Stomach (tissue), 8 donors: ENCODE measurements at regions not wholly inside any gene's neighbourhood (a gene's known extent, or its start where the extent isn't known, plus 50 kb on each side); places are given as distances from the start of the nearest gene placed in this dataset.
A peak's percentile ranks its signal among the peaks of the same experiment; 100 is the strongest.
"Not testable (repeated sequence)": the region's sequence is repeated elsewhere in the genome, so short reads cannot be mapped to it uniquely, and the experiment has no call there.

Experiments
- DNase-seq, 2 donors: peaks; one replicate each; pipeline versions ENCODE4 v3.0.0 to v3.0.0-alpha.2; 2013 to 2019
- H3K27ac ChIP-seq, 5 donors: fragments of 200-600 bp in 4 of 5; sonication (generic) in 4 of 5; one replicate each; pipeline ENCODE4 v1.5.1; 2013 to 2019; ENCODE audit warnings: mild to moderate bottlenecking in 1 of 5, moderate library complexity in 1 of 5
- H3K27me3 ChIP-seq, 3 donors: fragments of 200-600 bp; sonication (generic); one replicate each; pipeline ENCODE4 v1.5.1; 2017 to 2019; ENCODE audit warnings: mixed run types in 1 of 3
- H3K36me3 ChIP-seq, 4 donors: fragments of 200-600 bp; sonication (generic); 1 replicate in 3 of 4; 2 replicates in 1 of 4; pipeline ENCODE4 v1.5.1; 2016 to 2019
- H3K4me1 ChIP-seq, 4 donors: fragments of 200-600 bp; sonication (generic); one replicate each; pipeline ENCODE4 v1.5.1; 2016 to 2019
- H3K4me3 ChIP-seq, 4 donors: fragments of 200-600 bp; sonication (generic) in 3 of 4; one replicate each; pipeline ENCODE4 v1.5.1; 2016 to 2019; ENCODE audit warnings: mild to moderate bottlenecking in 1 of 4
- H3K9me3 ChIP-seq, 4 donors: fragments of 200-600 bp; sonication (generic); one replicate each; pipeline ENCODE4 v1.5.1; 2016 to 2019
- EP300 ChIP-seq: sonication (generic); formaldehyde crosslinking; IDR thresholded peaks from one replicate; pipeline ENCODE4 v1.6.1; 2017; ENCODE audit warnings: antibody characterized with exemption
- POLR2A ChIP-seq, 4 donors: fragments of 450-650 bp; IDR thresholded peaks; one replicate each; pipeline ENCODE4 v1.6.1; 2016; ENCODE audit warnings: antibody characterized with exemption in 4 of 4, control low read depth in 2 of 4, mild to moderate bottlenecking in 1 of 4, moderate library complexity in 1 of 4
- POLR2AphosphoS5 ChIP-seq, 3 donors: sonication (generic); formaldehyde crosslinking; IDR thresholded peaks; one replicate each; pipeline ENCODE4 v1.6.1; 2016; ENCODE audit warnings: antibody characterized with exemption in 3 of 3
- WGBS, 5 donors: extraction: QIAGEN DNeasy Blood & Tissue Kit in 3 of 5; methylation state at CpG; one replicate each; pipeline versions ENCODE4 v1.1.5 to v1.1.7; 2013 to 2018; 5-methylcytosine and 5-hydroxymethylcytosine counted together
- intact Hi-C: fragments of 100-400 bp; cut with DNase I; formaldehyde crosslinking; loops from one replicate; pipeline ENCODE4 v1.15.1; 2023; ENCODE audit warnings: low total_unique reads
- TF ChIP-seq, protein P1 (sequence below), 7 experiments: fragments of 450-650 bp in 4 of 7; fragments of 200-600 bp in 3 of 7; sonication (generic) in 3 of 7; IDR thresholded peaks; one replicate each; pipeline ENCODE4 v1.5.1; 2016 to 2019; ENCODE audit warnings: antibody characterized with exemption in 7 of 7, control low read depth in 2 of 7, mild to moderate bottlenecking in 1 of 7
- donor health status: healthy with polysubstance abuse.
- donor health status: Bipolar disorder and iron deficiency.
- donor health status: healthy.

DNA sequence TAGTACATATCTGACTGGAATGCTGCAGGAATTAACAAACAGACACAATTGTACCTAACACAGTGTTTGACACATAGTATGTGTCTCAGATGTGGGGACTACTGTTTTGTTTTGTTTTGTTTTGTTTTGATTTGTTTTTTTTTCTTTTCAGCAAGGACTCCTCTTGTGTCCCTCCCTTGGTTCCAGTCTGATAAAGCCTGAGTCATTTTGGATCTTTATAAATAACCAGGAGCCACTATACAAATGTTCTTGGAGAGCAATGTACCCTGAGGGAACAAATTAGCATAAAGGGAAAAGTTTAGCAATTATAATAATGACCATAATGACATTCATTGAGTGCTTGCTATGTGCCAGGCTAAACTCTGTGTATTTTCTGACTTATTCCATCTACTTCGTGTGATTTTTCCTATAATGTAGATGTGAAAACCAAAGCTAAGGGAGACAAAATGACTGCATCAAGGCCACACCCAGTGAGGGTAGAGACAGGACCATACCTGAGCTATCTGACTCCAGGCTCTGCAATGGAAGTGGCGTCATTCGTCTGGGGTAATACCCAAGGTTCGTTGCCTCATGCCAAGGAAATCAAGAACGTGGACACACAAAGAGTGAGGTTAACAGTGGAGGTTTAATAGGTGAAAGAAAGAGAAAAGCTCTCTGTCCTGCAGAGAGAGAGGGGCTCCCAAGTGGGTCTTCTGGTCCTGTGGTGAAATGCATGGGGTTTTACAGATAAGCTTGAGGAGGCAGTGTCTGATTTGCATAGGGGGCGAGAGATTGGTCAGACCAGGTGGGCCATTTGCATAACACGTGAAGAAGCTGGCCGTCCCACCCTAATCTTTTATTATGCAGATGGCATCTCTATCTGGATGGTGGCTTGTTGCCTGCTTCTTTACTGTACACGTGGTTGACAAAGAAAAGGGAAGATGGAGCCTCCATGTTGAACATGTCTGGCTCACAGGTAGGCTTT lies 285.5 kb upstream of the SFSWAP start:
- no peaks in the 10 kb centered on the region for H3K4me1 ChIP-seq
- H3K36me3 ChIP-seq = no peaks in the 10 kb centered on the region
- intact Hi-C loops = no loop called here
- H3K27me3 ChIP-seq = peaks cover 0 to 35% (median 9%) of the 10 kb centered on the region in 3 donors
- H3K4me3 ChIP-seq = no peak overlapping the region
- TF ChIP-seq POLR2A (IDR thresholded peaks at IDR 0.05) (no peak), EP300 (no peak), POLR2AphosphoS5 (IDR thresholded peaks at IDR 0.05) (no peak)
- TF ChIP-seq, protein P1, sequence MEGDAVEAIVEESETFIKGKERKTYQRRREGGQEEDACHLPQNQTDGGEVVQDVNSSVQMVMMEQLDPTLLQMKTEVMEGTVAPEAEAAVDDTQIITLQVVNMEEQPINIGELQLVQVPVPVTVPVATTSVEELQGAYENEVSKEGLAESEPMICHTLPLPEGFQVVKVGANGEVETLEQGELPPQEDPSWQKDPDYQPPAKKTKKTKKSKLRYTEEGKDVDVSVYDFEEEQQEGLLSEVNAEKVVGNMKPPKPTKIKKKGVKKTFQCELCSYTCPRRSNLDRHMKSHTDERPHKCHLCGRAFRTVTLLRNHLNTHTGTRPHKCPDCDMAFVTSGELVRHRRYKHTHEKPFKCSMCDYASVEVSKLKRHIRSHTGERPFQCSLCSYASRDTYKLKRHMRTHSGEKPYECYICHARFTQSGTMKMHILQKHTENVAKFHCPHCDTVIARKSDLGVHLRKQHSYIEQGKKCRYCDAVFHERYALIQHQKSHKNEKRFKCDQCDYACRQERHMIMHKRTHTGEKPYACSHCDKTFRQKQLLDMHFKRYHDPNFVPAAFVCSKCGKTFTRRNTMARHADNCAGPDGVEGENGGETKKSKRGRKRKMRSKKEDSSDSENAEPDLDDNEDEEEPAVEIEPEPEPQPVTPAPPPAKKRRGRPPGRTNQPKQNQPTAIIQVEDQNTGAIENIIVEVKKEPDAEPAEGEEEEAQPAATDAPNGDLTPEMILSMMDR (IDR thresholded peaks at IDR 0.05) = no peak
- DNase-seq = no peak
- peaks cover 0 to 28% (median 24%) of the 10 kb centered on the region in 4 donors for H3K9me3 ChIP-seq
- 79 to 84% (median 81%) methylated on average over 9 of the region's 9 CpGs for WGBS, 5 donors
- H3K27ac ChIP-seq = no peak overlapping the region

DNA sequence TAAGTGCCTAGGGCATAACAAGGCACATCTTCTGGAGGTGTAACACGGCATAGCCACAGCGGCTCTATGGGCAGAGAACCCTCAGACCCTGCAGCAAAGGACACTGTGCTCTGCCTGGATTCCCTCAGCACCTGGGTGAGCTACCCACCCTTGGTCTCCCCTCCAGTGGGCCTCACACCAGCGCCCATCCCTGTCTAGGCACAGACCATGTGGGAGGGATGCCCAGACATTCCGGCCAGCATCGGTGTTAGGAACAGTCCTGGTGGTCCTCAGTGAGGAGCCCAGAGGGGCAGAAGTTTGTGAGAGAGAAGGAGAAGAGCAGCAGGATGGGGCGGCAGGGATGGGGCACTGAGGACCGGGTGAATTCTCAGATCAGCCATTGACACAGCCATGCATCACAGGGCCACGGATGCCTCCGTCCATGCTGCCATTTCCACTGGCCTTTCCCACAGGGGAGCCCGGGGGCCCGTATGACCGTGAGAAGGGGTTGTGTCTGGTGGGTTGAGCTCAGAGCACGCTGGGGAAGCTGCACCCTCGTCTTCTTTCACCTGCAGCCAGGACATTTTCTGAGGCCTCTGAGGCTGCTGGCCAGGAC lies 282.7 kb upstream of the SFSWAP start:
- H3K4me1 ChIP-seq = no peaks in the 10 kb centered on the region
- TF ChIP-seq, protein P1 (IDR thresholded peaks at IDR 0.05) = no peak
- no peak for TF ChIP-seq POLR2AphosphoS5 (IDR thresholded peaks at IDR 0.05)
- TF ChIP-seq POLR2A (IDR thresholded peaks at IDR 0.05) = no peak
- H3K9me3 ChIP-seq = peaks cover 0 to 36% (median 28%) of the 10 kb centered on the region in 4 donors
- no peak overlapping the region for H3K4me3 ChIP-seq
- DNase-seq = peak in 1 of 2 donors; percentile 4
- intact Hi-C loops = no loop called here
- 69 to 83% (median 74%) methylated on average over 12 to 14 of the region's 14 CpGs for WGBS, 5 donors
- peaks cover 0 to 32% (median 0%) of the 10 kb centered on the region in 3 donors for H3K27me3 ChIP-seq
- no peaks in the 10 kb centered on the region for H3K36me3 ChIP-seq
- H3K27ac ChIP-seq = no peak overlapping the region

DNA sequence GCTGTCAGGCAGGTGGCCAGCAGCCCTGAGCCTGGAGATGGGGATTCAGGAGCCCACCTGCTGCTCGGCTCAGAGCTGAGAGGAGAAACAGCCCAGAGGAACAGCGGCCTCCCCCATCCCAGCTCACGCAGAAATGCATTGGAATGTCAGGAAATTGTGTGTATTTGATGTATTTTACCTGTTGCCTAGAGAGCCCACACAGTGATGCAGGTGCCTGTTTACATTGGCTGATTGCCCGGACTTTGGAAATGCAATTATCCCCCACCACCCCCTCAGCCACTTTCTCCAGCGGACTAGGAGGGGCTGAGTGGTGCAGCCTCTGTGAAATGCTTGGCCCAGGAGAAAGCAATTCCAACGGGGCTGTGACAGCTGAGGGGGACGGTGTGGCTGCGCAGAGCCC lies 281.7 kb upstream of the SFSWAP start:
- H3K27me3 ChIP-seq = peaks cover 0 to 34% (median 0%) of the 10 kb centered on the region in 3 donors
- intact Hi-C loops, H3K4me1 ChIP-seq, H3K4me3 ChIP-seq, H3K36me3 ChIP-seq, H3K27ac ChIP-seq: not testable (repeated sequence)
- peaks cover 0 to 25% (median 18%) of the 10 kb centered on the region in 4 donors for H3K9me3 ChIP-seq
- 4 to 17% (median 16%) methylated on average over 3 to 4 of the region's 8 CpGs for WGBS, 5 donors
- DNase-seq = peak in 1 of 2 donors; percentile 1

DNA sequence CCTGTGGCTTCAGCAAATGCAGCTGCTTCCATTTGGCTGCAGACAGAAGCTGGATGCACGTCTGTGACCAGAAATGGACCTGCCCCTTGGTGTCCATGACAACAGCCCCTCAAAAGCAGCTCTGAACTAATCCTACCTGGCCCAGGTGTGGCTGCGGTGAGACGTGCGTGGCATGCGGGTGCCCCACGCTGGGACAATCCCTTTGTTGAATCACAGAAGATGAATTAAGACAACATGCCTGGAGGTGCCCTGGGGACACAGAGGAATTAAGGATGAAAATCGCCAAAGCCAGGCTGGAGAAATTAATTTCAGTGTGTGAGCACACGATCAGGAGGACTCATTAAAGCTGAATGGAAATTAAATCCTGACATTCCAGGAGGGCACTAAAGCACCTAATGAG lies 281.2 kb upstream of the SFSWAP start:
- 19 to 47% (median 30%) methylated on average over 5 to 7 of the region's 8 CpGs for WGBS, 5 donors

DNA sequence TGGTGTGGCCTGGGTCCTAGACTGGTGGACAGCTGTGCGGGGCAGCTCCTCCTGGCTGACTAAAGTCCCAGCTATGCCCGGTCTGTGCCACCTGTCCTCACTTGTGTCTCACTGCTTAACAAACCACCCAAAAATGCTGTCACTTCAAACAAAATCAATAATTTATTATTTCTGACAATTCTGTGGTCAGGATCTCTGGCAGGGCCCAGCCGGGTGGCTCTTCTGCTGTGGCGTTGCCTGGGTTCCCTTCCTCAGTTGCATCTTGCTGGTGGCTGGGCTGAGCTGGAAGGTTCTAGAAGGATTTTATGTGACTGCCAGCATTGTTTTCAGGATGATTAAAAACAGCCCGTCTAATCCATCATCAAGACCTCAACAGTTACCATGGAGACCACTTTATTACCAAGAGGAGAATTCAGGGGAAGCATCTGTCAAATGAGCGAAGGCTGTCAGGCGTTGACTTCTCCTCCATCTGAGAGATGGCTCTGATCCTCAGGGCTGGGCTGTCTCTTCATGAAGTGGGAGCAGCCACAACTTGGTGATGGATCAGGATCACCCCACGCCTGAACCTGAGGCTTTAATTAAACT lies 280.6 kb upstream of the SFSWAP start:
- TF ChIP-seq, protein P1 (IDR thresholded peaks at IDR 0.05) = no peak
- peak in 1 of 2 donors; percentile 4 for DNase-seq
- 79 to 90% (median 83%) methylated on average over 8 of the region's 8 CpGs for WGBS, 5 donors
- Histone ChIP-seq H3K27ac (no peak overlapping the region), H3K36me3 (no peaks in the 10 kb centered on the region), H3K9me3 (peaks cover 0 to 17% (median 12%) of the 10 kb centered on the region in 4 donors), H3K4me3 (no peak overlapping the region), H3K27me3 (peaks cover 0 to 45% (median 0%) of the 10 kb centered on the region in 3 donors), H3K4me1 (no peaks in the 10 kb centered on the region)
- intact Hi-C loops = no loop called here

More for the DNA sequence above, 281.2 kb upstream of the SFSWAP start:
- H3K27ac ChIP-seq, H3K36me3 ChIP-seq, H3K4me1 ChIP-seq, H3K4me3 ChIP-seq, intact Hi-C loops: not testable (repeated sequence)
- peak in 1 of 2 donors; percentile 3 for DNase-seq
- peaks cover 0 to 21% (median 16%) of the 10 kb centered on the region in 4 donors for H3K9me3 ChIP-seq
- H3K27me3 ChIP-seq = peaks cover 0 to 39% (median 0%) of the 10 kb centered on the region in 3 donors

DNA sequence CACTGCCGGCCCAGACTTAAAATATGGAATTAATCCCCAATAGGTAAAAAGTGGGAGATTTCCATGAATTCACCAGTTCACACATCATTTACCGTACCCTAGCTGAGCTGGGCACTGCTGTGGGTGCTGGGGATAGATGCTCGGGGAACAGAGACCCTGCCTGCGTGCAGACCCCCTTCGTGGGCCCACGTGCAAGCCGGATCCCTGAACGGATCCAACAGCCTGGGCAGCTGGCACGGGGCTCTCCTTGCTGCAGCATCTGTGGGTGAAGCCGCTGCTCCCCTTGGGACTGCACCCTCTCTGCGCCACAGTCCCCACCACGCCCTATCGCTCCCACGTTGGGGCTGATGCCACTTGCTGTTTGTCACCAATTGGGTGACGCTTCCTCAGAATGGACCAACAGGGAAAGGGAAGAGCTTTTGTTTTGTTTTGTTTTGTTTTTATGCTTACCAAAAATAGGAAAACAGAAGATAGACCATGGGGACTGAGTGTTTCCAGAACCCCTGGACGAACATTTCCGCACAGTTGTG lies 279.7 kb upstream of the SFSWAP start:
- H3K4me3 ChIP-seq, intact Hi-C loops, H3K36me3 ChIP-seq, H3K4me1 ChIP-seq, H3K27ac ChIP-seq: not testable (repeated sequence)
- Histone ChIP-seq H3K27me3 (peaks cover 0 to 48% (median 0%) of the 10 kb centered on the region in 3 donors), H3K9me3 (peaks cover 0 to 16% (median 10%) of the 10 kb centered on the region in 4 donors)
- DNase-seq = peak in 1 of 2 donors; percentile 7
- 91 to 95% (median 94%) methylated on average over 9 to 17 of the region's 17 CpGs for WGBS, 5 donors
